ENCODE measurements at regions not wholly inside any gene's neighbourhood (a gene's known extent, or its start where the extent isn't known, plus 50 kb on each side); places are given as distances from the start of the nearest gene placed in this dataset.

- TF ChIP-seq SIN3A (IDR thresholded peaks at IDR 0.05; ENCODE audit: borderline replicate concordance, insufficient read depth, low read length): no peak
- no peak for TF ChIP-seq REST (IDR thresholded peaks at IDR 0.05; ENCODE audit: insufficient read depth in 1 of 2, low read depth in 2 of 2, low read length in 2 of 2)
- TF ChIP-seq FOXP2 (optimal IDR thresholded peaks at IDR 0.05; ENCODE audit: borderline replicate concordance, extremely low read depth, extremely low read length, insufficient read depth): no peak
- TF ChIP-seq TAF1 (IDR thresholded peaks at IDR 0.05; ENCODE audit: borderline replicate concordance, insufficient read depth, low read length): no peak
- no peak for TF ChIP-seq POLR2AphosphoS5 (IDR thresholded peaks at IDR 0.05; ENCODE audit: low read depth, low read length)
Observed at GRCh38 chr4:188701952-188702351, 562.7 kb downstream of the TRIML1 start.

GRCh38 chr4:188704288-188704687, 565.0 kb downstream of the TRIML1 start:
- TF ChIP-seq POLR2AphosphoS5 (IDR thresholded peaks at IDR 0.05; ENCODE audit: low read depth, low read length): no peak
- TF ChIP-seq FOXP2 (optimal IDR thresholded peaks at IDR 0.05; ENCODE audit: borderline replicate concordance, extremely low read depth, extremely low read length, insufficient read depth): no peak
- TF ChIP-seq REST (IDR thresholded peaks at IDR 0.05; ENCODE audit: insufficient read depth in 1 of 2, low read depth in 2 of 2, low read length in 2 of 2): no peak

GRCh38 chr4:188707036-188707435, 567.8 kb downstream of the TRIML1 start:
- TF ChIP-seq SIN3A (IDR thresholded peaks at IDR 0.05; ENCODE audit: borderline replicate concordance, insufficient read depth, low read length) (no peak), POLR2AphosphoS5 (IDR thresholded peaks at IDR 0.05; ENCODE audit: low read depth, low read length) (no peak), REST (IDR thresholded peaks at IDR 0.05; ENCODE audit: insufficient read depth in 1 of 2, low read depth in 2 of 2, low read length in 2 of 2) (no peak), TAF1 (IDR thresholded peaks at IDR 0.05; ENCODE audit: borderline replicate concordance, insufficient read depth, low read length) (no peak), FOXP2 (optimal IDR thresholded peaks at IDR 0.05; ENCODE audit: borderline replicate concordance, extremely low read depth, extremely low read length, insufficient read depth) (no peak)

- TF ChIP-seq REST (IDR thresholded peaks at IDR 0.05; ENCODE audit: insufficient read depth in 1 of 2, low read depth in 2 of 2, low read length in 2 of 2): no peak
- no peak for TF ChIP-seq TAF1 (IDR thresholded peaks at IDR 0.05; ENCODE audit: borderline replicate concordance, insufficient read depth, low read length)
- no peak for TF ChIP-seq SIN3A (IDR thresholded peaks at IDR 0.05; ENCODE audit: borderline replicate concordance, insufficient read depth, low read length)
- TF ChIP-seq FOXP2 (optimal IDR thresholded peaks at IDR 0.05; ENCODE audit: borderline replicate concordance, extremely low read depth, extremely low read length, insufficient read depth): no peak
- no peak for TF ChIP-seq POLR2AphosphoS5 (IDR thresholded peaks at IDR 0.05; ENCODE audit: low read depth, low read length)
Observed at GRCh38 chr4:188714501-188714900, 575.3 kb downstream of the TRIML1 start.

GRCh38 chr4:188714907-188715306, 575.7 kb downstream of the TRIML1 start:
- no peak for TF ChIP-seq POLR2AphosphoS5 (IDR thresholded peaks at IDR 0.05; ENCODE audit: low read depth, low read length)
- no peak for TF ChIP-seq SIN3A (IDR thresholded peaks at IDR 0.05; ENCODE audit: borderline replicate concordance, insufficient read depth, low read length)
- TF ChIP-seq TAF1 (IDR thresholded peaks at IDR 0.05; ENCODE audit: borderline replicate concordance, insufficient read depth, low read length): no peak
- no peak for TF ChIP-seq REST (IDR thresholded peaks at IDR 0.05; ENCODE audit: insufficient read depth in 1 of 2, low read depth in 2 of 2, low read length in 2 of 2)
- no peak for TF ChIP-seq FOXP2 (optimal IDR thresholded peaks at IDR 0.05; ENCODE audit: borderline replicate concordance, extremely low read depth, extremely low read length, insufficient read depth)
